H9 (cell line): ENCODE measurements at regions not wholly inside any gene's neighbourhood (a gene's known extent, or its start where the extent isn't known, plus 50 kb on each side); places are given as distances from the start of the nearest gene placed in this dataset.

ENCODE experiments used
- DNase-seq: peaks from one replicate; pipeline ENCODE4 v3.0.0-alpha.2; 2017
- H2AFZ ChIP-seq: one replicate; pipeline ENCODE4 v1.6.1; 2013; ENCODE audit warnings: mild to moderate bottlenecking, low read length, control low read depth, moderate library complexity
- H2AK5ac ChIP-seq: 2 replicates; pipeline ENCODE4 v1.6.1; 2013; ENCODE audit warnings: low read length, control low read depth, mixed read lengths; ENCODE audit not compliant: insufficient read length
- H2BK120ac ChIP-seq: one replicate; pipeline ENCODE4 v1.6.1; 2013; ENCODE audit warnings: low read depth, mild to moderate bottlenecking, low read length, control low read depth, inconsistent platforms; ENCODE audit not compliant: poor library complexity, severe bottlenecking
- H2BK12ac ChIP-seq: 2 replicates; pipeline ENCODE4 v1.6.1; 2013; ENCODE audit warnings: low read length, control low read depth, mixed read lengths, low read depth; ENCODE audit not compliant: insufficient read length
- H2BK15ac ChIP-seq: 2 replicates; pipeline ENCODE4 v1.6.1; 2013; ENCODE audit warnings: low read depth, low read length, control low read depth
- H2BK20ac ChIP-seq: one replicate; pipeline ENCODE4 v1.6.1; 2013; ENCODE audit warnings: low read depth, mild to moderate bottlenecking, low read length, control low read depth, inconsistent platforms; ENCODE audit not compliant: poor library complexity, severe bottlenecking
- H2BK5ac ChIP-seq: 2 replicates; pipeline ENCODE4 v1.6.1; 2013; ENCODE audit warnings: low read length, control low read depth, mixed read lengths; ENCODE audit not compliant: insufficient read length
- H3K14ac ChIP-seq: 2 replicates; pipeline ENCODE4 v1.6.1; 2013; ENCODE audit warnings: low read length, control low read depth; ENCODE audit not compliant: insufficient read depth
- H3K18ac ChIP-seq: 2 replicates; pipeline ENCODE4 v1.6.1; 2013; ENCODE audit warnings: low read depth, mild to moderate bottlenecking, mixed read lengths, low read length, control low read depth; ENCODE audit not compliant: insufficient read length
- H3K23ac ChIP-seq: 2 replicates; pipeline ENCODE4 v1.6.1; 2013; ENCODE audit warnings: low read length, control low read depth, mixed read lengths, low read depth; ENCODE audit not compliant: insufficient read length
- H3K23me2 ChIP-seq: 2 replicates; pipeline ENCODE4 v1.6.1; 2013; ENCODE audit warnings: low read depth, mild to moderate bottlenecking, mixed read lengths, low read length, control low read depth; ENCODE audit not compliant: insufficient read length, poor library complexity, severe bottlenecking
- H3K27ac ChIP-seq: 2 replicates; pipeline ENCODE4 v1.5.1; 2013; ENCODE audit warnings: low read length, control low read depth, mixed read lengths, low read depth; ENCODE audit not compliant: insufficient read length
- H3K27me3 ChIP-seq: 2 replicates; pipeline ENCODE4 v1.6.1; 2013; ENCODE audit warnings: low read length, control low read depth, inconsistent platforms; ENCODE audit not compliant: insufficient read depth
- H3K4ac ChIP-seq: 2 replicates; pipeline ENCODE4 v1.6.1; 2013; ENCODE audit warnings: low read depth, mild to moderate bottlenecking, control low read depth, inconsistent platforms, low read length, moderate library complexity
- H3K4me1 ChIP-seq: 2 replicates; pipeline ENCODE4 v1.6.1; 2013; ENCODE audit warnings: low read length, control low read depth, inconsistent platforms; ENCODE audit not compliant: insufficient read depth
- H3K4me2 ChIP-seq: 2 replicates; pipeline ENCODE4 v1.6.1; 2013; ENCODE audit warnings: low read length, control low read depth, mixed read lengths; ENCODE audit not compliant: insufficient read length, insufficient read depth
- H3K56ac ChIP-seq: 2 replicates; pipeline ENCODE4 v1.6.1; 2013; ENCODE audit warnings: low read depth, mild to moderate bottlenecking, mixed read lengths, low read length, control low read depth; ENCODE audit not compliant: insufficient read length
- H3K79me1 ChIP-seq: 2 replicates; pipeline ENCODE4 v1.6.1; 2013; ENCODE audit warnings: low read depth, mild to moderate bottlenecking, moderate library complexity, low read length, control low read depth, inconsistent platforms; ENCODE audit not compliant: insufficient read depth, poor library complexity, severe bottlenecking
- H3K79me2 ChIP-seq: 2 replicates; pipeline ENCODE4 v1.6.1; 2013; ENCODE audit warnings: low read length, control low read depth, inconsistent platforms; ENCODE audit not compliant: insufficient read depth
- H3K9ac ChIP-seq: 2 replicates; pipeline ENCODE4 v1.6.1; 2013; ENCODE audit warnings: low read length, control low read depth, mixed read lengths; ENCODE audit not compliant: insufficient read length; ENCODE audit errors: extremely low read depth
- H3K9me3 ChIP-seq: one replicate; pipeline ENCODE4 v1.6.1; 2013; ENCODE audit warnings: low read depth, low read length, inconsistent platforms; ENCODE audit not compliant: control insufficient read depth
- H3T11ph ChIP-seq: one replicate; pipeline ENCODE4 v1.6.1; 2013; ENCODE audit warnings: mild to moderate bottlenecking, low read length, control low read depth, inconsistent platforms
- H4K20me1 ChIP-seq: one replicate; pipeline ENCODE4 v1.6.1; 2013; ENCODE audit not compliant: control insufficient read depth, insufficient read length, insufficient read depth
- H4K5ac ChIP-seq: 2 replicates; pipeline ENCODE4 v1.6.1; 2013; ENCODE audit warnings: low read depth, mild to moderate bottlenecking, mixed read lengths, low read length, control low read depth; ENCODE audit not compliant: insufficient read length
- H4K8ac ChIP-seq: replicated peaks from 2 replicates; pipeline ENCODE4 v1.6.1; 2013; ENCODE audit warnings: low read length, control low read depth, mixed read lengths, low read depth; ENCODE audit not compliant: insufficient read length
- H4K91ac ChIP-seq: 2 replicates; pipeline ENCODE4 v1.6.1; 2013; ENCODE audit warnings: low read depth, mild to moderate bottlenecking, moderate library complexity, mixed read lengths, low read length, control low read depth; ENCODE audit not compliant: insufficient read length
- H3K27ac Mint-ChIP-seq, 3 experiments: 2 replicates in 2 of 3; 3 replicates in 1 of 3; pipeline ENCODE4 v1.8.0; 2020 to 2021; ENCODE audit warnings: mixed read lengths in 3 of 3, mild to moderate bottlenecking in 1 of 3, moderate library complexity in 1 of 3
- H3K27me3 Mint-ChIP-seq: 2 replicates; pipeline ENCODE4 v1.8.0; 2021; ENCODE audit warnings: low read depth, mild to moderate bottlenecking, moderate library complexity, mixed read lengths
- H3K36me3 Mint-ChIP-seq, 3 experiments: 2 replicates in 2 of 3; 3 replicates in 1 of 3; pipeline ENCODE4 v1.8.0; 2020 to 2021; ENCODE audit warnings: low read depth in 3 of 3, mixed read lengths in 3 of 3; ENCODE audit not compliant: insufficient read depth in 1 of 3
- H3K4me1 Mint-ChIP-seq, 2 experiments: 2 replicates each; pipeline ENCODE4 v1.8.0; 2020; ENCODE audit warnings: mixed read lengths in 2 of 2
- H3K4me3 Mint-ChIP-seq, 2 experiments: 2 replicates in 1 of 2; 3 replicates in 1 of 2; pipeline ENCODE4 v1.8.0; 2020 to 2021; ENCODE audit warnings: mild to moderate bottlenecking in 2 of 2, mixed read lengths in 2 of 2, moderate library complexity in 1 of 2
- H3K9me3 Mint-ChIP-seq, 2 experiments: 2 replicates in 1 of 2; 3 replicates in 1 of 2; pipeline ENCODE4 v1.8.0; 2020; ENCODE audit warnings: mild to moderate bottlenecking in 2 of 2, mixed read lengths in 2 of 2, moderate library complexity in 1 of 2
- WGBS: extraction: QIAGEN DNeasy Blood & Tissue Kit; methylation state at CpG from one replicate; pipeline ENCODE4 v1.1.7; 2013; ENCODE audit warnings: missing lambda C conversion rate, low lambda C conversion rate, mixed read lengths; ENCODE audit not compliant: insufficient read length; ENCODE audit errors: extremely low coverage; 5-methylcytosine and 5-hydroxymethylcytosine counted together
- TF ChIP-seq, protein P1 (sequence below): fragments of 200-600 bp; sonication (generic); conservative IDR thresholded peaks from 3 replicates; pipeline ENCODE4 v1.8.0; 2021; ENCODE audit warnings: antibody characterized with exemption, mild to moderate bottlenecking

DNA sequence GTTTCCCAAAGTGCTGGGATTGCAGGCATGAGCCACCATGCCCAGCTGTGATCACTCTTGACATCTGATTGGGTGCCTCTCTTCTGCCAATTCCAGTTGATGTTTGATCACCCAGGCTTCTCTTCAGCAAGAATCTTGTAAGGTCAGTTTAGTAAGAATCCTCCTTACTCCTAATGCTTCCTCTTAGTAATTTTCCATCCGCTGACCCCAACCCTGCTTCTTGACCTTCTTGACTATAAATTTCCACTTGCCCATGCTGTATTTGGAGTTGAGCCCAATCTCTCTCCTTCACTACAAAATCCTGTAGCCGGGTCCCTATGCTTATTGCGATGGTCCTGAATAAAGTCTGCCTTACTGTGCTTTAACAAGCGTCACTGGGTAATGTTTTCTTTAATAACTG lies 75.4 kb downstream of the DDIT4L start:
- Histone ChIP-seq H3K9me3 (no peaks in the 10 kb centered on the region), H2BK120ac (no peak overlapping the region), H3K9ac (no peak overlapping the region), H3K4me1 (peaks cover 4% of the 10 kb centered on the region; the same call in 1 of the 2 replicates), H2AFZ (no peak overlapping the region), H2BK12ac (no peak overlapping the region), H2BK5ac (no peak overlapping the region), H4K20me1 (no peaks in the 10 kb centered on the region), H2BK15ac (no peak overlapping the region), H2BK20ac (no peak overlapping the region), H3K79me2 (no peaks in the 10 kb centered on the region), H4K8ac (no peak overlapping the region), H3K23me2 (no peaks in the 10 kb centered on the region), H3K18ac (no peak overlapping the region), H3K56ac (no peak overlapping the region), H2AK5ac (no peak overlapping the region), H3K27ac (no peak overlapping the region), H4K91ac (no peak overlapping the region), H3K23ac (no peak overlapping the region), H3K79me1 (no peaks in the 10 kb centered on the region), H3K27me3 (peaks cover 3% of the 10 kb centered on the region; the same call in 1 of the 2 replicates), H3K14ac (no peak overlapping the region), H3T11ph (no peak overlapping the region), H4K5ac (no peak overlapping the region), H3K4me2 (no peak overlapping the region), H3K4ac (no peak overlapping the region)
- peaks cover 0 to 3% of the 10 kb centered on the region in 2 experiments; a peak in 2 of 5 replicates for H3K9me3 Mint-ChIP-seq
- no peak overlapping the region for H3K4me3 Mint-ChIP-seq
- H3K27me3 Mint-ChIP-seq, result peaks cover 3% of the 10 kb centered on the region
- peaks cover 0 to 5% (median 2%) of the 10 kb centered on the region in 3 experiments; a peak in 4 of 7 replicates for H3K36me3 Mint-ChIP-seq
- WGBS, result no CpG with 5 or more reads among the region's 4 CpGs
- DNase-seq, result no peak
- H3K4me1 Mint-ChIP-seq, result peaks cover 37 to 44% of the 10 kb centered on the region in 2 experiments
- TF ChIP-seq, protein P1, sequence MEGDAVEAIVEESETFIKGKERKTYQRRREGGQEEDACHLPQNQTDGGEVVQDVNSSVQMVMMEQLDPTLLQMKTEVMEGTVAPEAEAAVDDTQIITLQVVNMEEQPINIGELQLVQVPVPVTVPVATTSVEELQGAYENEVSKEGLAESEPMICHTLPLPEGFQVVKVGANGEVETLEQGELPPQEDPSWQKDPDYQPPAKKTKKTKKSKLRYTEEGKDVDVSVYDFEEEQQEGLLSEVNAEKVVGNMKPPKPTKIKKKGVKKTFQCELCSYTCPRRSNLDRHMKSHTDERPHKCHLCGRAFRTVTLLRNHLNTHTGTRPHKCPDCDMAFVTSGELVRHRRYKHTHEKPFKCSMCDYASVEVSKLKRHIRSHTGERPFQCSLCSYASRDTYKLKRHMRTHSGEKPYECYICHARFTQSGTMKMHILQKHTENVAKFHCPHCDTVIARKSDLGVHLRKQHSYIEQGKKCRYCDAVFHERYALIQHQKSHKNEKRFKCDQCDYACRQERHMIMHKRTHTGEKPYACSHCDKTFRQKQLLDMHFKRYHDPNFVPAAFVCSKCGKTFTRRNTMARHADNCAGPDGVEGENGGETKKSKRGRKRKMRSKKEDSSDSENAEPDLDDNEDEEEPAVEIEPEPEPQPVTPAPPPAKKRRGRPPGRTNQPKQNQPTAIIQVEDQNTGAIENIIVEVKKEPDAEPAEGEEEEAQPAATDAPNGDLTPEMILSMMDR, result no peak
- no peak overlapping the region for H3K27ac Mint-ChIP-seq
